NOMO-1 treated with dmso at 0.1 percent for 144 hours (cell line): ENCODE measurements at regions not wholly inside any gene's neighbourhood (a gene's known extent, or its start where the extent isn't known, plus 50 kb on each side); places are given as distances from the start of the nearest gene placed in this dataset.
"Not testable (repeated sequence)": the region's sequence is repeated elsewhere in the genome, so short reads cannot be mapped to it uniquely, and the experiment has no call there.

Experiments
- DNase-seq: peaks from one replicate; lab custom pipeline; 2025; ENCODE audit not compliant: unreplicated experiment; lab: John Stamatoyannopoulos, UW

GRCh38 chrX:46367491-46367890 lies 177.7 kb downstream of the ZNF674 start:
- no peak for DNase-seq

- DNase-seq, result no peak
Observed at GRCh38 chrX:46366381-46367207, 178.6 kb downstream of the ZNF674 start.

GRCh38 chrX:46354481-46354880 lies 190.7 kb downstream of the ZNF674 start:
- no peak for DNase-seq

- no peak for DNase-seq
Observed at GRCh38 chrX:46341767-46342322, 203.4 kb downstream of the ZNF674 start.

GRCh38 chrX:46340696-46341095 lies 204.5 kb downstream of the ZNF674 start:
- DNase-seq, result no peak

GRCh38 chrX:46333550-46333949 lies 211.7 kb downstream of the ZNF674 start:
- no peak for DNase-seq

GRCh38 chrX:46330981-46331380 lies 214.2 kb downstream of the ZNF674 start:
- DNase-seq, result no peak

GRCh38 chrX:46330513-46330912 lies 214.7 kb downstream of the ZNF674 start:
- DNase-seq, result no peak

- DNase-seq, result no peak
Observed at GRCh38 chrX:46328133-46328532, 217.1 kb downstream of the ZNF674 start.

- DNase-seq, result no peak
Observed at GRCh38 chrX:46327566-46328115, 217.6 kb downstream of the ZNF674 start.

GRCh38 chrX:46326161-46326560 lies 219.1 kb downstream of the ZNF674 start:
- DNase-seq, result no peak

GRCh38 chrX:46325312-46325877 lies 219.8 kb downstream of the ZNF674 start:
- DNase-seq, result no peak

GRCh38 chrX:46324166-46324565 lies 221.1 kb downstream of the ZNF674 start:
- no peak for DNase-seq

- DNase-seq, result not testable (repeated sequence)
Observed at GRCh38 chrX:46322929-46323328, 222.3 kb downstream of the ZNF674 start.

- no peak for DNase-seq
Observed at GRCh38 chrX:46321676-46322075, 223.5 kb downstream of the ZNF674 start.

- no peak for DNase-seq
Observed at GRCh38 chrX:46319750-46320149, 225.5 kb downstream of the ZNF674 start.

GRCh38 chrX:46318551-46318950 lies 226.7 kb downstream of the ZNF674 start:
- no peak for DNase-seq

GRCh38 chrX:46317163-46317562 lies 228.1 kb downstream of the ZNF674 start:
- no peak for DNase-seq

GRCh38 chrX:46311581-46312120 lies 233.6 kb downstream of the ZNF674 start:
- DNase-seq, result no peak

- no peak for DNase-seq
Observed at GRCh38 chrX:46310815-46311497, 234.3 kb downstream of the ZNF674 start.

- no peak for DNase-seq
Observed at GRCh38 chrX:46308110-46308509, 237.1 kb downstream of the ZNF674 start.
